PFSK-1 (cell line): ENCODE measurements at regions not wholly inside any gene's neighbourhood (a gene's known extent, or its start where the extent isn't known, plus 50 kb on each side); places are given as distances from the start of the nearest gene placed in this dataset.

Experiments used
- FOXP2 ChIP-seq: optimal IDR thresholded peaks from 2 replicates; pipeline ENCODE3; 2011; ENCODE audit warnings: borderline replicate concordance, control low read depth, inconsistent platforms; ENCODE audit not compliant: insufficient read depth; ENCODE audit errors: extremely low read length, extremely low read depth
- POLR2AphosphoS5 ChIP-seq: IDR thresholded peaks from 2 replicates; pipeline ENCODE4 v1.6.1; 2012; ENCODE audit warnings: low read depth, mild to moderate bottlenecking, control low read depth, low read length, moderate library complexity
- SIN3A ChIP-seq: IDR thresholded peaks from 2 replicates; pipeline ENCODE4 v1.6.1; 2012; ENCODE audit warnings: mild to moderate bottlenecking, low read length, moderate library complexity, borderline replicate concordance; ENCODE audit not compliant: insufficient read depth
- TAF1 ChIP-seq: IDR thresholded peaks from 2 replicates; pipeline ENCODE4 v1.6.1; 2012; ENCODE audit warnings: low read length, control low read depth, borderline replicate concordance; ENCODE audit not compliant: insufficient read depth
- TF ChIP-seq, protein P1 (sequence below), 2 experiments: IDR thresholded peaks; 2 replicates each; pipeline versions ENCODE4 v1.6.1 to v1.8.0; 2011 to 2012; ENCODE audit warnings: low read depth in 2 of 2, low read length in 2 of 2, control low read depth in 1 of 2, inconsistent platforms in 1 of 2, mild to moderate bottlenecking in 1 of 2, moderate library complexity in 1 of 2; ENCODE audit not compliant: insufficient read depth in 1 of 2

DNA sequence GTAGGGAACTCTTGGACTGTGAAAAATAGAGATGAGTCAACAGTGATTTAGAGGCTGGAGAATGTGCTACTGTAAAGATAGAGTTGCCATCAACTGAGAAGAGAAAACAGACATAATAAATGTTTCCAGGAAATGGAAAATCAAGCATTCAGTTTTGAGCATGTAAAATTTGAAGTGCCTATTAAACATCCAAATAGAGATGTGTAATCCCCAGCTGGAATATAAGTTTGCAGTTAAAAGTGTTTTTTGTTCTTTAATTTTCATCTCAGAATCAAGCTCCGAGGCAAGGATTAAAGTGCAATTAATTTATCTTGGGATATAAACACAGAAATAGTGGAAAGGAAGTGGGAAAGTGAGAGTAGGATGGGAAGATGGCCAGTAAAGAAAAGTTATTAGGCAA is 666.0 kb upstream of the RAG2 start:
- TF ChIP-seq POLR2AphosphoS5 (no peak), SIN3A (no peak), TAF1 (no peak), FOXP2 (no peak)
- TF ChIP-seq, protein P1, sequence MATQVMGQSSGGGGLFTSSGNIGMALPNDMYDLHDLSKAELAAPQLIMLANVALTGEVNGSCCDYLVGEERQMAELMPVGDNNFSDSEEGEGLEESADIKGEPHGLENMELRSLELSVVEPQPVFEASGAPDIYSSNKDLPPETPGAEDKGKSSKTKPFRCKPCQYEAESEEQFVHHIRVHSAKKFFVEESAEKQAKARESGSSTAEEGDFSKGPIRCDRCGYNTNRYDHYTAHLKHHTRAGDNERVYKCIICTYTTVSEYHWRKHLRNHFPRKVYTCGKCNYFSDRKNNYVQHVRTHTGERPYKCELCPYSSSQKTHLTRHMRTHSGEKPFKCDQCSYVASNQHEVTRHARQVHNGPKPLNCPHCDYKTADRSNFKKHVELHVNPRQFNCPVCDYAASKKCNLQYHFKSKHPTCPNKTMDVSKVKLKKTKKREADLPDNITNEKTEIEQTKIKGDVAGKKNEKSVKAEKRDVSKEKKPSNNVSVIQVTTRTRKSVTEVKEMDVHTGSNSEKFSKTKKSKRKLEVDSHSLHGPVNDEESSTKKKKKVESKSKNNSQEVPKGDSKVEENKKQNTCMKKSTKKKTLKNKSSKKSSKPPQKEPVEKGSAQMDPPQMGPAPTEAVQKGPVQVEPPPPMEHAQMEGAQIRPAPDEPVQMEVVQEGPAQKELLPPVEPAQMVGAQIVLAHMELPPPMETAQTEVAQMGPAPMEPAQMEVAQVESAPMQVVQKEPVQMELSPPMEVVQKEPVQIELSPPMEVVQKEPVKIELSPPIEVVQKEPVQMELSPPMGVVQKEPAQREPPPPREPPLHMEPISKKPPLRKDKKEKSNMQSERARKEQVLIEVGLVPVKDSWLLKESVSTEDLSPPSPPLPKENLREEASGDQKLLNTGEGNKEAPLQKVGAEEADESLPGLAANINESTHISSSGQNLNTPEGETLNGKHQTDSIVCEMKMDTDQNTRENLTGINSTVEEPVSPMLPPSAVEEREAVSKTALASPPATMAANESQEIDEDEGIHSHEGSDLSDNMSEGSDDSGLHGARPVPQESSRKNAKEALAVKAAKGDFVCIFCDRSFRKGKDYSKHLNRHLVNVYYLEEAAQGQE (IDR thresholded peaks at IDR 0.05; ENCODE audit: insufficient read depth in 1 of 2, low read depth in 2 of 2, low read length in 2 of 2): no peak

DNA sequence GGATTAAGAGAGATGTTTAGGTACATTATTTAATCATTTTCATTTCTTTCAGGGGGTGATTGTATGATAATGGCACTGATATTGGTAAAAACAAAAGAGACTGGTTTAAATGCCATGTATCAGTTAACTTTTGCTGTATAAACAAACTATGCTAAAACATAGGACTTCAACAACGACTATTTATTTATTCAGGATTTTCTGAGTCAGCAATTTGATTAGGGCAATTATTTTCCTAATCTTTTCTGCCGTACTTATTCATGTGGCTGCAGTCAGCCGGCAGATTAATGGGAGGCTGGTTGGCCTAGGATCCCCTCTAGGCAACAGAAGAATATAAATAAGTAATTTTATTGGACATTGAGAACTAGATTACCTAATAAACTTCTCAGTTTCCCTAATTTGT is 661.7 kb upstream of the RAG2 start:
- TF ChIP-seq SIN3A (no peak), TAF1 (no peak), POLR2AphosphoS5 (no peak), FOXP2 (no peak)
- TF ChIP-seq, protein P1 (IDR thresholded peaks at IDR 0.05; ENCODE audit: insufficient read depth in 1 of 2, low read depth in 2 of 2, low read length in 2 of 2): no peak

DNA sequence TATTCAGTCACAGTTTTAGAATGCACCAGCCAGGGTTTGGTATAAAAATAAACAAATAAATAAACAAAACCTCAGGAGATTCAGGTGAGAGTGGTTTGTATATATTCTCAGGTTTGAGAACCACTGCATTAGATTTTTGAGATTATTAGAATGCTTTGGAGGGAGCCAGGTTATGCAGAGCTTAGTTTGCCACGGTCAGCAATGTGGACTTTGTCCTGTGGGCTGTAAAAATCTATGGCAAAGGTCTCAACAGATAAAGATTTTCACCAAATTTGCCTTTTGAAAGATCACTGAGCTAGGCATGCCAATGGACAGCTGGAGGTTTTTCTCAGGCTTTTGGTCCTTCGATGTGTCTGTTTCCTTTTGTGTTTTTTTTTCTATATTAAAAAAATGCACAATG is 650.1 kb upstream of the RAG2 start:
- TF ChIP-seq, protein P1 (IDR thresholded peaks at IDR 0.05; ENCODE audit: insufficient read depth in 1 of 2, low read depth in 2 of 2, low read length in 2 of 2): no peak
- no peak for TF ChIP-seq POLR2AphosphoS5
- no peak for TF ChIP-seq FOXP2
- TF ChIP-seq SIN3A: no peak
- TF ChIP-seq TAF1: no peak

DNA sequence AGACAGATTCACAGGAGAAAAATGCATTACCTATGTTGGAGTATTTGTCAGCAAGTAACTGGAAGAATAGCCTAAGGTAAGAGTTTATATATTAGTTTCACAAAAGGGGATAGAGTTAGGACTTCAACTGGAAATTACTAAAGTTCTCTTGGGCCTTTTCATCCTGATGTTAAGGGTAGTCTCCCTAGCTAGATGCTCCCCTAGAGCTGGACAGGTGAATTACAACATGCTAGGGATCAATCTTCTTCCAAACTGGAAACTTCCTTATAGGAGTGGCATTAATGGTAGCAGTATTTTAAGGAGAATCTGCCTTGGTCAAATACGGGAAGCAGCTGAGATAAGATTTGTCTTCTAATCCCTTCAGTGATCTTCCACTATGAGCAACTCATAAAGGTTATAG is 632.8 kb upstream of the RAG2 start:
- TF ChIP-seq POLR2AphosphoS5 (no peak), TAF1 (no peak), FOXP2 (no peak)
- TF ChIP-seq, protein P1 (IDR thresholded peaks at IDR 0.05; ENCODE audit: insufficient read depth in 1 of 2, low read depth in 2 of 2, low read length in 2 of 2): no peak

DNA sequence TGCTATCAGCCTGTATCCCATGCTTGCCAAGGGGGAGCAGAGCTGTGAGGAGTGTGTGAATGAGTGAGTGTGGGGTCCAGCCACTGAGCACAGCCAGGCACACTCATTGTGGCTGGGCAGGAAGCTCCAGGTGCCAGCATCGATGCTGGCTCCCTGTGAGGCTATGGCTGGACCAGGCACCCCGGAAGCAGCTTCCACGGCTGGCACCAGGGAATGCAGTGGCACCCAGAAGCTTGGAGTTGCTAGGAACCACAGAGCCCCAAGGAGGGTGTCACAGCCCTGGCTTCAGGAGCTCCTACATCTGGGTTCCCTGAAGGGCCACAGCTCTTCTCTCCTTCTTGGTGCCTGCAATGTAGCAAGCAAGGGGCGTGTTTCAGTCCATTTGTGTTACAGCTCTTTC is 625.9 kb upstream of the RAG2 start:
- TF ChIP-seq FOXP2: no peak
- TF ChIP-seq, protein P1 (IDR thresholded peaks at IDR 0.05; ENCODE audit: insufficient read depth in 1 of 2, low read depth in 2 of 2, low read length in 2 of 2): no peak
- TF ChIP-seq TAF1: no peak
- no peak for TF ChIP-seq POLR2AphosphoS5
- TF ChIP-seq SIN3A: no peak
